Smooth muscle cell (in vitro differentiated cells): ENCODE measurements at regions not wholly inside any gene's neighbourhood (a gene's known extent, or its start where the extent isn't known, plus 50 kb on each side); places are given as distances from the start of the nearest gene placed in this dataset.

Experiments used
- DNase-seq: peaks from one replicate; lab custom pipeline; 2025; ENCODE audit not compliant: unreplicated experiment; lab: John Stamatoyannopoulos, UW
- H2AFZ ChIP-seq: fragments of 200-600 bp; sonication (generic); 2 replicates; pipeline ENCODE4 v1.6.0; 2016; ENCODE audit warnings: antibody characterized with exemption, low read depth, mild to moderate bottlenecking
- H3F3A ChIP-seq: fragments of 200-600 bp; sonication (generic); 2 replicates; pipeline ENCODE4 v1.6.0; 2017; ENCODE audit warnings: antibody characterized with exemption, low read depth
- H3K27ac ChIP-seq: fragments of 200-600 bp; sonication (generic); 2 replicates; pipeline ENCODE4 v1.5.1; 2016; ENCODE audit warnings: low read depth, mild to moderate bottlenecking
- H3K27me3 ChIP-seq: fragments of 200-600 bp; sonication (generic); 2 replicates; pipeline ENCODE4 v1.6.1; 2016; ENCODE audit warnings: low read depth, mild to moderate bottlenecking
- H3K36me3 ChIP-seq: fragments of 200-600 bp; sonication (generic); 2 replicates; pipeline ENCODE4 v1.5.1; 2016; ENCODE audit warnings: low read depth
- H3K4me1 ChIP-seq: fragments of 200-600 bp; sonication (generic); 2 replicates; pipeline ENCODE4 v1.5.1; 2016; ENCODE audit warnings: low read depth
- H3K4me2 ChIP-seq: fragments of 200-600 bp; sonication (generic); 2 replicates; pipeline ENCODE4 v1.6.0; 2016; ENCODE audit warnings: mild to moderate bottlenecking
- H3K4me3 ChIP-seq: fragments of 200-600 bp; sonication (generic); 2 replicates; pipeline ENCODE4 v1.5.1; 2016; ENCODE audit warnings: mild to moderate bottlenecking
- H3K79me2 ChIP-seq: fragments of 200-600 bp; sonication (generic); 2 replicates; pipeline ENCODE4 v1.6.0; 2016; ENCODE audit warnings: low read depth, mild to moderate bottlenecking
- H3K9ac ChIP-seq: fragments of 200-600 bp; sonication (generic); 2 replicates; pipeline ENCODE4 v1.6.0; 2016; ENCODE audit warnings: low read depth
- H3K9me3 ChIP-seq: fragments of 200-600 bp; sonication (generic); replicated peaks from 2 replicates; pipeline ENCODE4 v1.5.1; 2016; ENCODE audit warnings: low read depth
- H4K20me1 ChIP-seq: fragments of 200-600 bp; sonication (generic); 2 replicates; pipeline ENCODE4 v1.6.0; 2016; ENCODE audit warnings: low read depth
- WGBS: methylation state at CpG from one replicate; pipeline ENCODE4 v1.1.7; 2016; ENCODE audit warnings: low lambda C conversion rate; 5-methylcytosine and 5-hydroxymethylcytosine counted together
- TF ChIP-seq, protein P1 (sequence below): fragments of 200-600 bp; sonication (generic); IDR thresholded peaks from 2 replicates; pipeline ENCODE4 v1.5.1; 2017; ENCODE audit warnings: borderline replicate concordance, mild to moderate bottlenecking, antibody characterized with exemption; ENCODE audit not compliant: insufficient read depth, poor library complexity, severe bottlenecking

DNA sequence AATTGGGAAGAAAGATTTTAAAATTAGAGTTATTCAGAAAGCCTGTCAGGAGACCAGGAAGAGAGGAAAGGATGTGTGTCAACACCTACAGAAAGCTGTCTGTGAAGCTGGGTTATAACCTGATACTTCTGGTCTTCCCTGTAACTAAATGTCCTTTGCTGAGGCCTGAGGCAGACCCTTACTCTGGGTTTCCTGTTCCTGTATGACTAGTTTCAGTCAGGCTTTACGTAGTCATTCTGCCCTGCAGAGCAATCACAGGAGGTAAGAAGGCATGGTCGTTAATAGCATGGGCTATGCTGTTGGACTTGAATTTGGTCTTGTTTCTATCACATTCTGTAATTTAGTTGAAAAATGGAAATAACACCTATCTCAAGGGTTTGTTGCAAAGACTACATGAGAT is 110.5 kb upstream of the IGFBP7 start:
- no peak for DNase-seq

DNA sequence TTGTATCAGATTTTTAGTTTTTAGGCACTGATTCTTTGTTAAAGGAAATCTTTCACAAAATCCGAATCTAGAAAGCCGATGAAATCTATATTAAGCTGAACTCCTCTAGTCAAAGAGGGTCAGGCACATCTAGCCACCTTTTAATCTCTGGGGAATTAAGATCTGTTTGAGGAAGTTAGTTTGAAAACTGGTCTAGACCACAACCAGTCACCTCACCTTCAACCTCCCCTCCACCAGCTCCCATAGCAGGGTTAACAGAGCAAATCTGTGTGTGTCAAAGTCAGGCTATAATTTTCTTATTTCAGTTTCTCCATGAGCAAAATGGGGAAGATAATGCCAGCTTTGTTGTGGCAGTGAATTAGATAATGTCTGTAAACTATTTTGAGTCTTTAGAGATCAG is 110.0 kb upstream of the IGFBP7 start:
- H3K36me3 ChIP-seq, result no peaks in the 10 kb centered on the region
- WGBS, result 94% methylated on average over 2 of the region's 2 CpGs
- no peaks in the 10 kb centered on the region for H3K4me1 ChIP-seq

More for the DNA sequence above, 110.5 kb upstream of the IGFBP7 start:
- 78% methylated on average over 2 of the region's 2 CpGs for WGBS
- no peak overlapping the region for H3K9ac ChIP-seq
- H3K9me3 ChIP-seq, result no peaks in the 10 kb centered on the region
- H3K4me2 ChIP-seq, result no peak overlapping the region
- no peak overlapping the region for H3K4me3 ChIP-seq
- TF ChIP-seq, protein P1, sequence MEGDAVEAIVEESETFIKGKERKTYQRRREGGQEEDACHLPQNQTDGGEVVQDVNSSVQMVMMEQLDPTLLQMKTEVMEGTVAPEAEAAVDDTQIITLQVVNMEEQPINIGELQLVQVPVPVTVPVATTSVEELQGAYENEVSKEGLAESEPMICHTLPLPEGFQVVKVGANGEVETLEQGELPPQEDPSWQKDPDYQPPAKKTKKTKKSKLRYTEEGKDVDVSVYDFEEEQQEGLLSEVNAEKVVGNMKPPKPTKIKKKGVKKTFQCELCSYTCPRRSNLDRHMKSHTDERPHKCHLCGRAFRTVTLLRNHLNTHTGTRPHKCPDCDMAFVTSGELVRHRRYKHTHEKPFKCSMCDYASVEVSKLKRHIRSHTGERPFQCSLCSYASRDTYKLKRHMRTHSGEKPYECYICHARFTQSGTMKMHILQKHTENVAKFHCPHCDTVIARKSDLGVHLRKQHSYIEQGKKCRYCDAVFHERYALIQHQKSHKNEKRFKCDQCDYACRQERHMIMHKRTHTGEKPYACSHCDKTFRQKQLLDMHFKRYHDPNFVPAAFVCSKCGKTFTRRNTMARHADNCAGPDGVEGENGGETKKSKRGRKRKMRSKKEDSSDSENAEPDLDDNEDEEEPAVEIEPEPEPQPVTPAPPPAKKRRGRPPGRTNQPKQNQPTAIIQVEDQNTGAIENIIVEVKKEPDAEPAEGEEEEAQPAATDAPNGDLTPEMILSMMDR, result no peak
- no peaks in the 10 kb centered on the region for H3K36me3 ChIP-seq
- no peaks in the 10 kb centered on the region for H3K27me3 ChIP-seq
- no peaks in the 10 kb centered on the region for H3K4me1 ChIP-seq
- H4K20me1 ChIP-seq, result no peaks in the 10 kb centered on the region
- H3F3A ChIP-seq, result no peaks in the 10 kb centered on the region
- no peak overlapping the region for H2AFZ ChIP-seq
- H3K27ac ChIP-seq, result no peak overlapping the region
- no peaks in the 10 kb centered on the region for H3K79me2 ChIP-seq

DNA sequence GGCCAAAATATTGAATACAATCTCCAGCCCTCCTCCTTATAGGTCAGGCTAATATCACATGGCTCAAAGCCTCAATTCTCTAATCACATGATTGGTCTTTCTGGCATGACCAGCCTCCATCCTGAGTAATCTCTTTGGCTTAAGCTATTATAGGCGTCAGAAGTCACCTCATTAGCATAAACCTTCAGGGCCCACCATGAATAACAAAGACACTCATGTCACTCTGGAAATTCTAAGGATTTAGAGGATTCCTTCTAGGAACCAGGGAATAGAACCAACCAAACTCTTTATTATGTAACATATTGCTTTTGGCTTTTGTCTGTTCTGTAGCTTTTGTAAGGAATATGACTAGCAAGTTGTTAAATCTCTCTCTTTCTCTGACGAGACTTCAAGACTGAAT is 109.2 kb upstream of the IGFBP7 start:
- Histone ChIP-seq H3F3A (no peaks in the 10 kb centered on the region), H3K9me3 (no peaks in the 10 kb centered on the region), H3K36me3 (no peaks in the 10 kb centered on the region), H3K4me2 (no peak overlapping the region), H3K9ac (no peak overlapping the region), H4K20me1 (no peaks in the 10 kb centered on the region), H3K27ac (no peak overlapping the region), H2AFZ (no peak overlapping the region), H3K4me3 (no peak overlapping the region), H3K4me1 (no peaks in the 10 kb centered on the region), H3K27me3 (no peaks in the 10 kb centered on the region), H3K79me2 (no peaks in the 10 kb centered on the region)
- WGBS, result 57% methylated on average over 2 of the region's 2 CpGs
- TF ChIP-seq, protein P1, result no peak
- DNase-seq, result no peak

More for the DNA sequence above, 110.0 kb upstream of the IGFBP7 start:
- H3F3A ChIP-seq, result no peaks in the 10 kb centered on the region
- no peaks in the 10 kb centered on the region for H3K9me3 ChIP-seq
- no peak for DNase-seq
- no peak overlapping the region for H3K4me3 ChIP-seq
- H3K4me2 ChIP-seq, result no peak overlapping the region
- H2AFZ ChIP-seq, result no peak overlapping the region
- H3K9ac ChIP-seq, result no peak overlapping the region
- no peak overlapping the region for H3K27ac ChIP-seq
- H3K79me2 ChIP-seq, result no peaks in the 10 kb centered on the region
- no peaks in the 10 kb centered on the region for H4K20me1 ChIP-seq
- TF ChIP-seq, protein P1, result no peak
- no peaks in the 10 kb centered on the region for H3K27me3 ChIP-seq

DNA sequence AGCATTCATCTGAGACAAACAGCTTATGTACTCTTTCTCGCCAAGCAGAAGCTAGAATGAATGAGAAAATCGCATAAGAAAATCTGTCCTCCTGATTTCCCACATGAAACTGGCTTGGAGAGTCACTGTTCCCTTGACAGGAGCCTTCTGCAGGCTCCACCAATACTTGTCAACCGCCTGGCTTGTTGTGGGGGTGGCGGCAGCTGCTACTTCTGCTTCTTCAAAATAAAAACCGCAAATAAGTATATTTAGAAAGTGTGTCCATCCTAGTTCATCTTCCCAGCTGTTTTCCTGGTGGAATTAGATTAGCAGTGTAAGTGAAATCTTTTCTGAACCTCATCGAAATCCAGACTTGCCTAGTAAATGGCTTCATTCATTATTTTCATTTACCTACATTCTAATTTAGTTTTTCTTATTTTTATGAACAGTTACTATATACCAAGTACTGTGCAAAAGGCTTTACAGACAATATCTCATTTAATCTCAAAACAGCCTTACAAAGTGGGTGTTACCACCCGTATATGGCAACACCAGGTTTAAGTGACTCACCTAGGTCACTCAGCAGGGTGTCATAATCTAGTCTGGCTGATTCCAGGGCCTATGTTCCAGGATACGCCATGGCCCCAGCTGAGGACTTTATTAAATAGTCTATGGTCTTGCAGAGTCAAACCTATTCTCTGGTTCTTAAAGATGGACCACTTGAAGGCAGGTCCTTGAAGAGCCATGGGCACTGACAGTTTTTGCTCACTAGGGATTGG is 104.6 kb upstream of the IGFBP7 start:
- no peaks in the 10 kb centered on the region for H3K27me3 ChIP-seq
- 91% methylated on average over 8 of the region's 8 CpGs for WGBS
- no peaks in the 10 kb centered on the region for H3K36me3 ChIP-seq
- no peak overlapping the region for H3K4me3 ChIP-seq
- H3K4me1 ChIP-seq, result no peaks in the 10 kb centered on the region
- no peak overlapping the region for H3K4me2 ChIP-seq
- H4K20me1 ChIP-seq, result no peaks in the 10 kb centered on the region
- H3F3A ChIP-seq, result no peaks in the 10 kb centered on the region
- H3K9me3 ChIP-seq, result no peaks in the 10 kb centered on the region
- H2AFZ ChIP-seq, result no peak overlapping the region
- TF ChIP-seq, protein P1, result no peak
- H3K27ac ChIP-seq, result no peak overlapping the region
- no peaks in the 10 kb centered on the region for H3K79me2 ChIP-seq
- no peak overlapping the region for H3K9ac ChIP-seq
- DNase-seq, result no peak
